Mesodermal cell (in vitro differentiated cells): ENCODE measurements at regions not wholly inside any gene's neighbourhood (a gene's known extent, or its start where the extent isn't known, plus 50 kb on each side); places are given as distances from the start of the nearest gene placed in this dataset.

Experiments
- H3K27ac ChIP-seq: 2 replicates; pipeline ENCODE4 v1.7.0; 2013; ENCODE audit warnings: mild to moderate bottlenecking, low read depth, low read length, moderate library complexity; ENCODE audit not compliant: severe bottlenecking
- H3K36me3 ChIP-seq: 2 replicates; pipeline ENCODE4 v1.7.1; 2013; ENCODE audit warnings: mild to moderate bottlenecking, low read length, moderate library complexity; ENCODE audit not compliant: control insufficient read depth, insufficient read depth
- H3K4me1 ChIP-seq: one replicate; pipeline ENCODE4 v1.7.1; 2013; ENCODE audit warnings: mild to moderate bottlenecking, low read length; ENCODE audit not compliant: insufficient read depth, control insufficient read depth, poor library complexity, severe bottlenecking
- H3K4me3 ChIP-seq: 2 replicates; pipeline ENCODE4 v1.7.0; 2013; ENCODE audit warnings: low read length, control low read depth, mild to moderate bottlenecking; ENCODE audit not compliant: insufficient read depth, poor library complexity, severe bottlenecking; ENCODE audit errors: extremely low read depth
- H3K9me3 ChIP-seq: 2 replicates; pipeline ENCODE4 v1.7.1; 2013; ENCODE audit warnings: mild to moderate bottlenecking, low read length, moderate library complexity; ENCODE audit not compliant: control insufficient read depth
- WGBS, 2 experiments: methylation state at CpG; one replicate each; pipeline ENCODE4 v1.1.5; 2013; ENCODE audit warnings: missing lambda C conversion rate in 2 of 2; ENCODE audit not compliant: insufficient coverage in 2 of 2; 5-methylcytosine and 5-hydroxymethylcytosine counted together

GRCh38 chrX:88655460-88655859 lies 91.6 kb upstream of the CPXCR1 start:
- no peaks in the 10 kb centered on the region for H3K9me3 ChIP-seq
- H3K4me3 ChIP-seq: no peak overlapping the region
- H3K27ac ChIP-seq: no peak overlapping the region
- no peaks in the 10 kb centered on the region for H3K4me1 ChIP-seq
- no peaks in the 10 kb centered on the region for H3K36me3 ChIP-seq

GRCh38 chrX:88660836-88661235 lies 86.2 kb upstream of the CPXCR1 start:
- H3K27ac ChIP-seq: no peak overlapping the region
- H3K36me3 ChIP-seq: no peaks in the 10 kb centered on the region
- no peaks in the 10 kb centered on the region for H3K9me3 ChIP-seq
- WGBS, 2 experiments: no CpG with 5 or more reads among the region's 1 CpG
- H3K4me3 ChIP-seq: no peak overlapping the region
- H3K4me1 ChIP-seq: no peaks in the 10 kb centered on the region

DNA sequence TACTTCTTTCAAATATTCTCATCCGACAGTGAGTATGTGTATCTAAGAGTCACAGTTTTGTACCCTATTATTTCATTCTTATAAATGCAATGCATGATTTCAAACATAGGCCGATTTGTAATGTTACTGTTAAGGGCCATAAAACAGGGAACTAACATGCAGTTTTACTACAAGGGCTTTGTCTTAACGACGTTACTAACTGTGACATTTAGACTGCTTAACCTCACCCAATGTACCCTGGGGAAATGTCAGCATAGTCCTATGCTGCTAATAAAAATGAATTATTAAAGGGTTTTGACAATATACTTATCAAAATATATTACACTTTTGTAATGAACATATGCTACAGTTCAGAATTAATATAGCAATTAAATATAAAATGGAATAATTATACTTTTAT lies 74.8 kb upstream of the CPXCR1 start:
- Histone ChIP-seq H3K36me3 (no peaks in the 10 kb centered on the region), H3K27ac (no peak overlapping the region), H3K4me1 (no peaks in the 10 kb centered on the region), H3K4me3 (no peak overlapping the region), H3K9me3 (no peaks in the 10 kb centered on the region)
- whole genome bisulfite sequencing, 2 experiments: no CpG with 5 or more reads among the region's 4 CpGs
